ENCODE measurements at regions not wholly inside any gene's neighbourhood (a gene's known extent, or its start where the extent isn't known, plus 50 kb on each side); places are given as distances from the start of the nearest gene placed in this dataset.
"Not testable (repeated sequence)": the region's sequence is repeated elsewhere in the genome, so short reads cannot be mapped to it uniquely, and the experiment has no call there.

DNA sequence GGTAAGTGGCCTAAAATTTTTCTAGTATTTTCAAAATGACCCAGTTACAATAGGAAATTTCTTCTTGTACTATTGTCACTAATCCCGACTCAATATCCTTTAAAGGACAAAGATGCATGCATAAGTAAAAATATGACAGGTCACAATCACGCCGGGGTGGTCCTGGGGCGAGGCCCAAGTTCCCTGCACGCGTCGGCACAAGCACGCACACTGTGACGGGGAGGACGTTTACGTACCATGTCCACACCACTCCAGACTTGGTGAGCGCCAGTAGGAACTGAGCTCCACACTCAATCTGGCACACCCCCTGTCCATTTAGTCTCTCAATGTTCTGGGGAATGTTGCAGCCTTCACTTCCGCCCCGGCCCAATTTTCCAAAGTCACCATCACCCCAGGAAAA is 128.7 kb downstream of the GOLGA6L22 start:
- H3K27ac ChIP-seq (ENCODE audit: low read depth, low read length); H3K9me3 ChIP-seq (ENCODE audit: control insufficient read depth, insufficient read depth, low read length); H3K9ac ChIP-seq (ENCODE audit: low read depth, low read length); H3K27me3 ChIP-seq (ENCODE audit: control insufficient read depth, insufficient read depth, low read length); H3K4me1 ChIP-seq (ENCODE audit: control insufficient read depth, insufficient read depth, low read length); H3K4me3 ChIP-seq (ENCODE audit: low read depth, low read length); H3K36me3 ChIP-seq (ENCODE audit: control insufficient read depth, insufficient read depth, low read length): not testable (repeated sequence)

DNA sequence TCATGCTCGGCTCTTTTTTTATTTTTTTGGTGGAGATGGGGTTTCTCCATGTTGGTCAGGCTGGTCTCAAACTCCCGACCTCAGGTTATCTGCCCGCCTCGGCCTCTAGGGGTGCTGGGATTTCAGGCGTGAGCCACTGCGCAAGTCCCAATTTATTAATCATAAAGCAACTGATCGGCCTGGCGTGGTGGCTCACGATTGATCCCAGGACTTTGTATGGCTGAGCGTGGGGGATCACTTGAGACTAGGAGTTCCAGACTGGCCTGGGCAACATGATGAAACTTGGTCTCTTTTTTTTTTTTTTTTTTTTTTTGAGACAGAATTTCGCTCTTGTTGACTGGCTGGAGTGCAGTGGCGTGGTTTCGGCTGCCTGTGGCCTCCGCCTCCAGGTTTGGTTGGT is 139.8 kb downstream of the GOLGA6L22 start:
- not testable (repeated sequence) for H3K9me3 ChIP-seq (ENCODE audit: control insufficient read depth, insufficient read depth, low read length); H3K4me3 ChIP-seq (ENCODE audit: low read depth, low read length); H3K27me3 ChIP-seq (ENCODE audit: control insufficient read depth, insufficient read depth, low read length); H3K27ac ChIP-seq (ENCODE audit: low read depth, low read length); H3K9ac ChIP-seq (ENCODE audit: low read depth, low read length); H3K36me3 ChIP-seq (ENCODE audit: control insufficient read depth, insufficient read depth, low read length); H3K4me1 ChIP-seq (ENCODE audit: control insufficient read depth, insufficient read depth, low read length)

DNA sequence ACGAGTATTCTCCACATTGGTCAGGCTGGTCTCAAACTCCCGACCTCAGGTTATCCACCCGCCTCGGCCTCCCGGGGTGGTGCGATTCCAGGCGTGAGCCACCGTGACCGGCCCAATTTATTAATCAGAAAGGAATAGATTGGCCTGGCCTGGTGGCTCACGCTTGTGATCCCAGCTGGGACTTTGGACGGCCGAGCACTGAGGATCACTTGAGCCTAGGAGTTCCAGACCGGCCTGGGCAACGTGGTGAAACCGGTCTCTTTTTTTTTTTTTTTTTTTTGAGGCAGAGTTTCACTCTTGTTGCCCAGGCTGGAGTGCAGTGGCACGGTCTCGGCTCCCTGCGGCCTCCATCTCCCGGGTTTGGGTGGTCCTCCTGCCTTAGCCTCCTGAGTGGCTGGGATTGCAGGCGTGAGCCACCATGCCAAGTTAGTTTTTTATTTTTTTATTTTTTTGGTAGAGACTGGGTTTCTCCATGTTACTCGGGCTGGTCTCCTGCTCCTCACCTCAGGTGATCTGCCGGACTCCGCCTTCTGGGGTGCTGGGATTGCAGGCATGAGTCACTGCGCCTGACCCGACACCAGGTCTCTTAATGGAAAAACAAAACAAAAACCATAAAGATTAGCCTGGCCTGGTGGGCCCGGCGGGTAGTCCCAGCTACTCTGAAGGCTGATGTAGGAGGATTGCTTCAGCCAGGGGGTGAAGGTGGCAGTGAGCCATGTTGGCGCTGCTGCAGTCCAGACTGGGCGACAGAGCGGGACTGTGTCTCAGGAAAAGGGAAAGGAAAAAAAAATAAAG is 141.0 kb downstream of the GOLGA6L22 start:
- not testable (repeated sequence) for H3K4me3 ChIP-seq (ENCODE audit: low read depth, low read length); H3K27ac ChIP-seq (ENCODE audit: low read depth, low read length); H3K9ac ChIP-seq (ENCODE audit: low read depth, low read length); H3K9me3 ChIP-seq (ENCODE audit: control insufficient read depth, insufficient read depth, low read length); H3K36me3 ChIP-seq (ENCODE audit: control insufficient read depth, insufficient read depth, low read length); H3K27me3 ChIP-seq (ENCODE audit: control insufficient read depth, insufficient read depth, low read length); H3K4me1 ChIP-seq (ENCODE audit: control insufficient read depth, insufficient read depth, low read length)

DNA sequence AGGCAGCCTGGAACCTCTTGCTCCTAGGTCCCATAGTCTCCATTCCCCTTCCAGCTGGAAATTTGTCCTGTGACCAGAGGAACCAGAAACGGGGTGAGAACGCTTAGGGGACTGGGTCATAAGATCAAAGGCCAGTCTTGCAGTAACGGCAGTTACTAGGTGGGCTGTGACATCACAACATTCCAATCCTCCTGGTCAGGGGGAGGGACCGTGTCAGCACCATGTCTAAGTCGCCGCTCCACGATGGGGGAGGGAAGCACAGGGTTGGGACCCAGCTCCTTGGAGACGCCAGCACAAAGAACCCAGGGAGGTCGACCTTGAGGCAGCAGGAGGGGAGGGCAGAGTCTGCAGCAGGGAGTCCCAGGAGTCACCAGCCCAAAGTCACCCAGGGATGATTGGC is 158.3 kb downstream of the GOLGA6L22 start:
- not testable (repeated sequence) for H3K36me3 ChIP-seq (ENCODE audit: control insufficient read depth, insufficient read depth, low read length); H3K27ac ChIP-seq (ENCODE audit: low read depth, low read length); H3K4me1 ChIP-seq (ENCODE audit: control insufficient read depth, insufficient read depth, low read length); H3K4me3 ChIP-seq (ENCODE audit: low read depth, low read length); H3K27me3 ChIP-seq (ENCODE audit: control insufficient read depth, insufficient read depth, low read length); H3K9me3 ChIP-seq (ENCODE audit: control insufficient read depth, insufficient read depth, low read length); H3K9ac ChIP-seq (ENCODE audit: low read depth, low read length)

DNA sequence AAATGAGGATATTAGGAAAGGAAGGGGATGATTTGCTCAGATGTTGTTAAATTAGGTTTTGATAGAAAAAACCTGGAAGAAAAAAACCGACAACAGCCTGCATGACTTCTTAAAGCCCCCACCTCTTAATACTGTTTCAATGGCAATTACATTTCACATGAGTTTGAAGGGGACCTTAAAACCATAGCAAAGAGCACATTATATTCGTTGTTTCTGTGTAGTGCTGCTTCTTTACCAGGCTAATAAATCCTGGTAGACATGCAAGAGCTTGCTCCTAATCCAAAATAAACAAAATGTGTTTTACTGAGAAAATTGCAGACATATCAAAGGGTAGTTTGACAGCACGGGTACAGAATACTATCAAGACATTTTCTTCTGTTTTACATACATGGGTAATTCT is 154.7 kb upstream of the NIPA1 start:
- H3K9me3 ChIP-seq (ENCODE audit: control insufficient read depth, insufficient read depth, low read length); H3K27me3 ChIP-seq (ENCODE audit: control insufficient read depth, insufficient read depth, low read length); H3K27ac ChIP-seq (ENCODE audit: low read depth, low read length); H3K4me1 ChIP-seq (ENCODE audit: control insufficient read depth, insufficient read depth, low read length); H3K4me3 ChIP-seq (ENCODE audit: low read depth, low read length); H3K9ac ChIP-seq (ENCODE audit: low read depth, low read length); H3K36me3 ChIP-seq (ENCODE audit: control insufficient read depth, insufficient read depth, low read length): not testable (repeated sequence)

DNA sequence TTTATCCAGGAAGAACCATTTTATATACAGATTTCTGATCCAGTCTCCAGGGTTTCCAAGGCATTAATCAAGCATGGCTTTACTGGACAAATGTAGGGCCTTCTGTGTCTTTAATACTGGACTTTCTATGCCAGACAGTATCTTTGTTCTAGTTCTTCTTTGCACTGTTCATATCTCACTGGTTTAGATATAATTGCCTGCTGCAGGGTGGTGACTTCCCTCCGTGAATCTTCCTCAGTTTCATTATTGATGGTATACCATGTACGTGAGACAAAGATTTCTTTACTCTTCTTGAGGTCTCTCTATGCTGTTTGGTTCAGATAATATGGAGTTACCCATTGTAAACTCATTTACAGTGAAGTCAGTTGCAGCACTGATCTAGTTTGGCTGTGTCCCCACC is 146.5 kb upstream of the NIPA1 start:
- H3K4me1 ChIP-seq (ENCODE audit: control insufficient read depth, insufficient read depth, low read length); H3K4me3 ChIP-seq (ENCODE audit: low read depth, low read length); H3K27ac ChIP-seq (ENCODE audit: low read depth, low read length); H3K27me3 ChIP-seq (ENCODE audit: control insufficient read depth, insufficient read depth, low read length); H3K36me3 ChIP-seq (ENCODE audit: control insufficient read depth, insufficient read depth, low read length); H3K9me3 ChIP-seq (ENCODE audit: control insufficient read depth, insufficient read depth, low read length); H3K9ac ChIP-seq (ENCODE audit: low read depth, low read length): not testable (repeated sequence)

DNA sequence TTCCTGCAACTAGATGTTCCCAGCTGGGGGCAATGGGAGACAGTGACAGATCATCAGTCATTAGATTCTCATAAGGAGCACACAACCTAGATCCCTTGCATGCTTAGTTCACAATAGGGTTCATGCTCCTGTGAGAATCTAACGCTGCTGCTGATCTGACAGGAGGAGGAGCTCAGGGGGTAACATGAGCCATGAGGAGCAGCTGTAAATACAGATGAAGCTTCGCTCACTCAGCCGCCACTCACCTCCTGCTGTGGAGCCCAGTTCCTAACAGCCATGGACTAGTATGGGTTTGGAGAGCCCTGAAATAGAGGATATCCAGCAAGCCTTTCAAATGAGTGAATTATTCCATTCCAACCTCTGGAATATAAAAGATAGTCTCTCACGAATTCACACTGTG is 137.0 kb upstream of the NIPA1 start:
- not testable (repeated sequence) for H3K9me3 ChIP-seq (ENCODE audit: control insufficient read depth, insufficient read depth, low read length); H3K9ac ChIP-seq (ENCODE audit: low read depth, low read length); H3K27me3 ChIP-seq (ENCODE audit: control insufficient read depth, insufficient read depth, low read length); H3K27ac ChIP-seq (ENCODE audit: low read depth, low read length); H3K36me3 ChIP-seq (ENCODE audit: control insufficient read depth, insufficient read depth, low read length); H3K4me1 ChIP-seq (ENCODE audit: control insufficient read depth, insufficient read depth, low read length); H3K4me3 ChIP-seq (ENCODE audit: low read depth, low read length)

DNA sequence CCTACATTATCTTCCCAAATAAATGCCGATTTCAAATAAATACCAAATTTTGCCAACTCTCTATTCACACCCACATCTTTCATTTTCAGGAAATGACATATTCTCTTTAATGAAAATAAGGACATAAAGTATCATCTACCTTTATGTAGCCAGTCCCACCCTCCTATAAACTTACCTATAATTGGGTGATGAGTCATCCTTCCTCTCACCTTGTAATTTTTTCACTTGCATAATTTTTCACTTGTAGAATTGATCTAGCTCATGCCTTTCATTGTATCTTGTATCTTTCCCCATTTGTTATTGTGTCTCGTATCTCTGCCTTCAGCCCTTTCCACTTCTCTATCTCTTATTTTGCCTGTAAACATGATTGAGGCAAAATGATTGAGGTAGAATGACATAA is 135.3 kb upstream of the NIPA1 start:
- H3K27ac ChIP-seq (ENCODE audit: low read depth, low read length); H3K27me3 ChIP-seq (ENCODE audit: control insufficient read depth, insufficient read depth, low read length): not testable (repeated sequence)

DNA sequence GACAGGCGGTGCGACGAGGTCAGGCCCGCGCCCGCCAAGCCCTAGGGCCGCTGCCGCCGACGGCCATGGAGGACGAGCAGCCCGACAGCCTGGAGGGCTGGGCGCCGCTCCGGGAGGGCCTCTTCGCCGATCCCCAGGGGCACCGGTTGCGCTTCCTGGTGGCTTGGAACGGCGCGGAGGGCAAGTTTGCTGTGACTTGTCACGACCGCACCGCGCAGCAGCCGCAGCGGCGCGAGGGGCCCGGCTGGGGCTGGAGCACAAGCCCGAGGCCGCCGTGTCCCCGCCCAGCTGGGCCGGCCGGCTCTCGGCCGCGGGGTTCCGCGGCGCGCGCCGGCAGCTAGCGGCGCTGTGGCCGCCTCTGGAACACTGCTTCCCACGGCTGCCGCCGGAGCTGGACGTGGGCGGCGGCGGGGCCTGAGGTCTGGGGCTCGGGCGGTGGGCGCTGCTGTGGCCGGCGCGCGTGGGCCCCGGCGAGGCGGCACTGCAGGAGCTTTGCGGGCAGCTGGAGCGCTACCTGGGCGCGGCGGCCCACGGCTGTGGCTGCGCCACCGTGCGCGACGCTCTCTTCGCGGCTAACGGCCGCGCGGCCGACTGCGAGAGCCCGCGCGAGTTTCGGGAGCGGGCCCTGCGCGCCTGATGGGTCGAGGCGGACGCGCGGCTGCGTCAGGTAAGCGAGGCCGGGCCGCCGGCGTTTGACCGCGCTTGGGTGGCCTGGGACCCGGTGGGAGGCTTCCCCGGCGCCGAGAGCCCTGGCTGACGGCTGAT is 122.0 kb upstream of the NIPA1 start:
- not testable (repeated sequence) for H3K9ac ChIP-seq (ENCODE audit: low read depth, low read length); H3K9me3 ChIP-seq (ENCODE audit: control insufficient read depth, insufficient read depth, low read length); H3K4me1 ChIP-seq (ENCODE audit: control insufficient read depth, insufficient read depth, low read length); H3K36me3 ChIP-seq (ENCODE audit: control insufficient read depth, insufficient read depth, low read length); H3K27ac ChIP-seq (ENCODE audit: low read depth, low read length)
- Histone ChIP-seq H3K4me3 (ENCODE audit: low read depth, low read length) (peak overlapping the region; percentile 52; the same call in 1 of the 2 replicates), H3K27me3 (ENCODE audit: control insufficient read depth, insufficient read depth, low read length) (peaks cover 24% of the 10 kb centered on the region)

More for the DNA sequence above, 135.3 kb upstream of the NIPA1 start:
- not testable (repeated sequence) for H3K36me3 ChIP-seq (ENCODE audit: control insufficient read depth, insufficient read depth, low read length); H3K4me3 ChIP-seq (ENCODE audit: low read depth, low read length); H3K9me3 ChIP-seq (ENCODE audit: control insufficient read depth, insufficient read depth, low read length); H3K4me1 ChIP-seq (ENCODE audit: control insufficient read depth, insufficient read depth, low read length); H3K9ac ChIP-seq (ENCODE audit: low read depth, low read length)

DNA sequence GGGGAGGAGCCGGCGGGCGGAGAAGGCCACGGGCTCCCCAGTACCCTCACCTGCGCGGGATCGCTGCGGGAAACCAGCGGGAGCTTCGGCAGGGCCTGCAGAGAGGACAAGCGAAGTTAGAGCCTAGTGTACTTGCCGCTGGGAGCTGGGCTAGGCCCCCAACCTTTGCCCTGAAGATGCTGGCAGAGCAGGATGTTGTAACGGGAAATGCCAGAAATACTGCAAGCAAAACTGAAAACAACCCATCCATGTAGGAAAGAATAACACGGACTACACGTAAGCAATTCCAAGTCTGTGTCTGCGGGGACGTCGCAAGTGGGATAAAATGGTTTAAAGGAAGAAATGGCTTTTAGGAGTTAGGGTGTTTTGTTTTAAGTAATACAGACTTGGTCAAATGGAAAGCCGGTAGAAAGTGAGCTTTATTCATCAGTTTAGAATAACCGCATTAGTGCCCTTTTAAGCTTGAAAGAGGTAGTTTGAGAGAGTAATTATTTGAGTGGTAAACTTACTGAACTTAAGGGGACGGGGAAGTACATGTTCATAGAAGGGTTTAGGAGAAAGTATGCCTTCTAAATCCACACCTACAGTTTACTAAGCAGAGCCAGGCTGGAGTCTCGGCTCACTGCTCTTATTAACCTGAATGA is 121.3 kb upstream of the NIPA1 start:
- H3K4me1 ChIP-seq (ENCODE audit: control insufficient read depth, insufficient read depth, low read length); H3K36me3 ChIP-seq (ENCODE audit: control insufficient read depth, insufficient read depth, low read length); H3K27ac ChIP-seq (ENCODE audit: low read depth, low read length); H3K9ac ChIP-seq (ENCODE audit: low read depth, low read length); H3K9me3 ChIP-seq (ENCODE audit: control insufficient read depth, insufficient read depth, low read length): not testable (repeated sequence)
- Histone ChIP-seq H3K4me3 (ENCODE audit: low read depth, low read length) (peak overlapping the region; percentile 52; the same call in 1 of the 2 replicates), H3K27me3 (ENCODE audit: control insufficient read depth, insufficient read depth, low read length) (peaks cover 24% of the 10 kb centered on the region)

DNA sequence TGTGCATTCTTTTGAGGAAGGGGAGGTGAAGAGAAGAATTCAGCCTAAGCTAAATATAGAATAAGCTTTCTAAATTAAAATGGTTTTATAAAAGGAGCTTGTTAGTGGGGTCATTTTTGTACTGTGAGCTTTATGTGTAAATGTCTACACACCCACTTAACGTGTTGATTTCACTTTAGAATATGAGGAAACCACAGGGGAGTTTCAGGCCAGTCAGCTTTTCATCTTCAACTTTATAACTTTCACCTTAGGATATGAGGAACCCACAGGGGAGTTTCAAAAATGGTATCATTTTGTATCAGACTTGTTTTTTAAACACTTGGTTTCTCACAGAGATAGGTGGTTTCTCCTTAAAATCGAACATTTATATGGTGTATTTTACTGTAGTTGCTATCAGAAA is 120.7 kb upstream of the NIPA1 start:
- H3K4me1 ChIP-seq (ENCODE audit: control insufficient read depth, insufficient read depth, low read length); H3K27ac ChIP-seq (ENCODE audit: low read depth, low read length); H3K4me3 ChIP-seq (ENCODE audit: low read depth, low read length); H3K9ac ChIP-seq (ENCODE audit: low read depth, low read length); H3K36me3 ChIP-seq (ENCODE audit: control insufficient read depth, insufficient read depth, low read length); H3K9me3 ChIP-seq (ENCODE audit: control insufficient read depth, insufficient read depth, low read length): not testable (repeated sequence)
- peaks cover 24% of the 10 kb centered on the region for H3K27me3 ChIP-seq (ENCODE audit: control insufficient read depth, insufficient read depth, low read length)

Measured in HUES48 (cell line).